Stimulated activated CD4-positive, alpha-beta T cell treated with anti-CD3 and anti-CD28 coated beads, Interleukin-2, amount 100 ng/mL, for 24 hours (primary cell): ENCODE measurements at regions not wholly inside any gene's neighbourhood (a gene's known extent, or its start where the extent isn't known, plus 50 kb on each side); places are given as distances from the start of the nearest gene placed in this dataset.

ENCODE experiments used
- DNase-seq, 2 donors: peaks; one replicate each; pipeline ENCODE4 v3.0.0-alpha.2; 2020

GRCh38 chr2:88281302-88282217 lies 111.4 kb downstream of the THNSL2 start:
- DNase-seq: no peak

- no peak for DNase-seq
These were observed 99.7 kb downstream of the THNSL2 start for GRCh38 chr2:88269836-88270235.

DNA sequence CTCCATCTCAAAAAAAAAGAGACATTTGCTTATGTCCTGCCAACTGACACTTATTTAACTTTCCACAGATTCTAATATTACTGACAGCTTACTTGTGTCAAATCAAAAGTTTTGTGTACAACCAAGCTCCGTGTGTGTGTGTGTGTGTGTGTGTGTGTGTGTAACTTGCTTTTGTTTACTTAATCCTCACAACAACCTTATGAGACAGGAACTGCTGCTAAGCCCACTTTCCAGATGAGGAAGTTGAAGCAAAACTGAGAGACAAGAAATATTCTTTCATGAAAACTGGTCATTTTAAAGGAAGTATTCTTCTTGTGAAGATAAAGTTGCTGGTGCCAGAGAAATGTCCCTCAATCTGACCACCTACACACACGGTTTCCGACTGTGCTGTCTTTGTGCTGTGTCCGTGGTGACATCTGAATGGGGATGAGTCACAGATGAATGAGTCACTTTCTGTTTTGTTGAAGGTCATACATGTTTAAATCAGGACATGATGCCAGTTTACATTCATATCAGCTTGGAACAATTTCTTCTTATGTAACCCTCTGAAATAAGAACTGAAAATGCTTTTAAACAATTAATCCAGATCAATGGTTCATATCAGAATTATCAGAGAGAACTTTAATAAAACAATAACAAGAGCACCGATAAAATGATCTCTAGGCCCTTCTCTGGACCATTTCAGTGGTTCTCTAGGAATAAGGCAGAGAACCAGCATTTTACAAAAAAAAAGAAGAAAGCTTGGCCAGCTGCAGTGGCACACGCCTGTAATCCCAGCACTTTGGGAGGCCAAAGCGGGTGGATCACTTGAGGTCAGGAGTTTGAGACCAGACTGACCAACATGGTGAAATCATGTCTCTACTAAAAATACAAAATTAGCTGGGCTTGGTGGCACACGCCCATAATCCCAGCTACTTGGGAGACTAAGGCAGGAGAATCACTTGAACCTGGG lies 95.5 kb downstream of the THNSL2 start:
- no peak for DNase-seq

DNA sequence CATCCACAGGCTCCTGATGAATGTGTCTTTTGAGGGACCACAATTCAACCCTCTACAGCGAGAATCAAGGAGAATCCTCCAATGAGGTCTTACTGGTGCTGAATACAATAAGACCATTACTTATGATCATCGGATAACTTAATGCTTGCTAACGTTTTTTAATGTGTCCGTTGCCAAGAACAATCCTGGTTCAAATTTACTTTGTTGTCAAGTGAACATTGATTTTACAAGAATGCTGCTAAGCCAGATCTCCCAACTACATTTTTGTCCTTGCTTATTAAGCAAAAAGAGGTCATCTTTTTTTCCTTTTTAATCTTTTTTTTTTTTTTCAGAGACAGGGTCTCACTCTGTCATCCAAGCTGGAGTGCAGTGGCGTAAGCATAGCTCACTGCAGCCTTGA lies 93.7 kb downstream of the THNSL2 start:
- DNase-seq: no peak

- no peak for DNase-seq
These were observed 91.6 kb downstream of the THNSL2 start for GRCh38 chr2:88261725-88262124.

DNA sequence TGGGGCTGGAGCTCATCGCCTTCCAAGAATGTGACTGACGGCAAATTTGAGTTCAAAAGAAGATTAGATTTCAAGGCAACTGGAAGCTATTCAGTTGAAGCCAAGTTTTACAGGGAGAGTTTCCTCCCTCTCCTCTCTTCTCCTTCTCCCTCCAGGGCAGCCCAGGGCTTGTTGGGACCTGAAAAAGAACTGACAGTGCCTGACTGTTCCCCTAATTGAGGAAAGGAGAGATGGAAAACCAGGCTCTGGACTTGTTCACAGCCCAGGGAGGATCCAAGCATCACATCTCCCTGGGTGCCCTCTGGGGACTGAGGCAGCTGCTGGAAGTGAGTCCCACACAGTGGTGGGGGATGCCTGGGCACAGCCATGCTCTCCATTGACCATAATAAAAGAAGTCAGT lies 88.1 kb downstream of the THNSL2 start:
- no peak for DNase-seq

DNA sequence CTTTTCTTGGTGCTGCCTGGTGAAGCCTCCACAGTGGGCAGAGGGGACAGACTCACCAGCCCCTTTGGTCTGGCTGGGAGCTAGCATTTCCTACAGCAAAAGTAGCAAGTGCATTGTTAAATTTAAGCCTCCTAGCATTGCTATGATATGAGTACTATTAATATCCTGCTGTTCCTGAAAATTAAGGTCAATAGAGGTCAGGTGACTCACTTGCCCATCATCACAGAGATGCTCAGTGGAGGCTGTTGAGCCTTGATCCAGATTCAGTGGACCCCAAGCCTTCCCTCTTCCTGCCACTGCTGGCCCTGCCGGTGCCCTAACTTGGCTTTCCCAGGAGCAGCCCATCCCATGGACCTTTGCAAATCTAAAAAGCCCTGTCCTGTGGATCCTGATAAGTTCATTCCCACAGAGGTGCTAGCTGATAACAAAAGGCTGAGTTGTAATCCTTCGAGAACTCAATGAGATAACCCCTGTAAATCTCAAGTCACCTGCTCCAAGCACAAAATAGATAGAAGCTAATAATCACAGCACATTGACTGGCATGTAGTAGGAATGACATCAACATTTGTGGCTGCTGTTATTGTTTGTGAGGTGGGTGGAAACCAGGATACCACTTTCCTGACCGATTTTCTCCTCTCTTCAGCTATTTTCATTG lies 84.4 kb downstream of the THNSL2 start:
- DNase-seq: no peak

DNA sequence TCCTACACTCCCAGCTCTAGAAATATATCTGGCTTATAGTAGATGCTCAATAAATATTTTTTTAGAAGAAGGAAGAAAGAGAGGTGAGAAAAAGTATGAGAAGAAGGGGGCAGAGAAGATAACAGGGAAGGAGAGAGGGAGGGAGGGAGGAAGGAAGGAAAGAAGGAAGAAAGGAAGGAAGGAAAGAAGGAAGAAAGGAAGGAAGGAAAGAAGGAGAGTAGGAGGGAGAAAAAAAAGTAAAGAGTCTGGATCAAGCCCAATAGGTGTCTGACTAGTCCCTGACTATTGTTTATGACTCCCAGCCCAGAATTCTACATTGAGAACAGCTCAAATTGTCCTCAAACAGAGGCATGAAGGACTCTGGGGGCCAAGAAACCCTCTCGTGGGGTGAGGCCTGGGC lies 83.9 kb downstream of the THNSL2 start:
- DNase-seq: no peak

GRCh38 chr2:88253375-88253774 lies 83.2 kb downstream of the THNSL2 start:
- no peak for DNase-seq

DNA sequence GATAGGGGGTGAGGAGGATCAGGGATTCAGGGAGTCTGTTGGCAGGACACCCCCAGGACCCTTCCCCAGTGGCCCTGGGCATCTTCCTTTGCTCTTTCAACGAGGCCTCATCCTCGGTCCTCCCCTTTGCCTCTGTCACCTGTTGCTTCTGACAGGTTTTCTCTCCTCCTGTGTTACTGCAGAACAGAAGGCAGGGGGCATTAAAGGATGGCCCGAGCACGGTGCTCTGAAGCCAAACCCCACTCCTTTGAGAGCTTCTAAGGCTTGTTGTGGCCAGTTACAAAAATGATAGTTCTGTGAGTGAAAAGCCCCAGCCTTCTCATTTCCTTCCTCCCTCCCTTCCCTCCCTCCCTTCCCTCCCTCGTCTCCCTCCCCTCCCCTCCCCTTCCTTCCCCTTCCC lies 82.5 kb downstream of the THNSL2 start:
- no peak for DNase-seq

GRCh38 chr2:88252111-88252510 lies 82.0 kb downstream of the THNSL2 start:
- no peak for DNase-seq

DNA sequence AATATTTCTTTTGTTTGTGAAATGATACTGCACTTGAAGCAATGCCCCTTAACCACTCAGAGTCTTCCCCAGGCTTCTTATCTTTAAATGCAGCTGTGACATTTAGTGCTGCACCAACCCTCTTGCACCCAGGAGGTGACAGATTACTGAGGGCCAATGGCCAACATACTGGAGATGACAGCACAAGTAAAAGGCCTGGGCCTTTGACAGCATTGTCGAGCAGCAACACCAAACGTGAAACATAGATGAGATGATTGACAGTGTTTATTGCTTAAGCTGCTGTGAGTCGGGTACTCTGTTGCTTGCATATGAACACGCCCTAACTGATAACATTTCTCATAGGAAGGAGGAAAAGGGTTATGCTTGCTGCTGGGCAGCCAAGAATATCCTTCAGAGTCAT lies 80.3 kb downstream of the THNSL2 start:
- no peak for DNase-seq

DNA sequence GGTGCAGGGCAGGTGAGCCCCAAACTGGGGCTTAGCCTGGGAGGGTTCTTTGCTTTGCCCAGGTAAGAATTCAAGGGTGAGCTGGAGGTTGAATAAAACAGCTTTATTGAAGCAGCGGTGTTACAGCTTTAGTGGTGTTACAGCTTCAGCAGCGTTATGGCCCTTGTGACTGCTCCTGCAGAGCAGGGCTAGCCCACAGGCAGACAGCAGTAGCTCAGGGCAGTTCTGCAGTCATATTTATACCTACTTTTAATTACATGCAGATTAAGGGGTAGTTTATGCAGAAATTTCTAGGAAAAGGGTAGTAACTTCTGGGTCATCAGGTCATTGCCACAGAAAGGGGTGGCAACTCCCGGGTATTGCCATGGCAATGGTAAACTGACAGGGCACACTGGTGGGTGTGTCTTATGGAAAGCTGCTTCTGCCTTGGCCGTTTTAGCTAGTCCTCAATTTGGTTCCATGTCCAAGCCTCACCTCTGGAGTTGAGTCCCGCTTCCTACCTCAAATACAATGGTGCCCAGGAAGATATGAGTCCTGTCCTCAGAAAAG lies 78.2 kb downstream of the THNSL2 start:
- DNase-seq: no peak

DNA sequence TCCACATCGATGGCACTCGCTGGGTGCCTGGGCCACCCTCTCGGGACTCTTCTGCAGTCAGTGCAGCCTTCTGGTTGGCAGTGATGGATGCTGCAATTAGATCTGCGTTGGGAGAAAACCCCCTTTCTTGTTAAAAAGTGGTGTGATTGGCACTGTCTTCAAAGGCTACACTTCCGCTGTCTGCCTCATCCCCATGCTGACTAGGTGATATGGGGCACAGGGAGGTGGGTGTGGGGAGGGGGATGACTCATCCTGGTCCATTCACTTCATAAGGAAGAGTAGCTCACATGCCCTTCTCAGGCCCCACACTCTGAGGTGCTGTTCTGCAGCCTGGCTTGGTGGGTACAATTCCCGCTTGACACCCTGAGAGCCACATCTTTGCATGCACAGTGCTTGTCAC lies 77.4 kb downstream of the THNSL2 start:
- DNase-seq: peak in 1 of 2 donors; percentile 9

DNA sequence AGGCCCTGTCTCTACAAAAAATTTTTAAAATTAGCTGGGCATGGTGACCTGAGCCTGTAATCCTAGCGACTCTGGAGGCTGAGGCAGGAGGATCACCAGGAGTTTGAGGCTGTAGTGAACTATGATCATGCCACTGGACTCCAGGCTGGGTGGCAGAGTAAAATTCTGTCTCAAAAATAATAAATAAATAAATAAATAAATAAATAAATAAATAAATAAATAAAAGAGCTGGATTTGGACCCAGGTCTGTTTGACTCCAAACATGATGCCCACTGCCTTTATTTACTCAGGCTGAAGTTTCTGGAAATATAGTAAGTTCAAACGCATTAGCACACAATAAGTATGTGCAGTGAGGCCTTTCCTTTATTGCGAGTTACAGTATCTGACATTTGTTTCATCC lies 75.0 kb downstream of the THNSL2 start:
- DNase-seq: no peak

DNA sequence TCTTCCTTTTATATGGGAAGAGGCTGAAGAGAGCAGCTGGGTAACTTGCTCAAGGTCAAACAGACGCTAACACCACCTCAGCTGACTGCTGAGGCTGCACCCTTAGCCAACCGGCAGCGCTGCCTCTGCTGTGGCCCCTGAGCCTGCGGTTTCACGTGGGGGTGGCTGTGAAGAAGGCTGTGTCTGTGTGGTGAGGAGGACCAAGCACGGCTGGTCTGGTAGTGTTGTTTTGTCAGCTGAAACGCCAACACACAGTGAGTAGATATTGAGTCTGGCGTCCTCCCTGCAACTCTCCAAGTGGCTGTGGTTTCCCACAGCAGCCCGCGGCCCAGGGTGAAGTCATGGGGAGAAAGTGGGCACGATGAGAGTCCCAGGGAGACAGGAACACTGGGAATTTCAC lies 69.6 kb downstream of the THNSL2 start:
- DNase-seq: no peak

DNA sequence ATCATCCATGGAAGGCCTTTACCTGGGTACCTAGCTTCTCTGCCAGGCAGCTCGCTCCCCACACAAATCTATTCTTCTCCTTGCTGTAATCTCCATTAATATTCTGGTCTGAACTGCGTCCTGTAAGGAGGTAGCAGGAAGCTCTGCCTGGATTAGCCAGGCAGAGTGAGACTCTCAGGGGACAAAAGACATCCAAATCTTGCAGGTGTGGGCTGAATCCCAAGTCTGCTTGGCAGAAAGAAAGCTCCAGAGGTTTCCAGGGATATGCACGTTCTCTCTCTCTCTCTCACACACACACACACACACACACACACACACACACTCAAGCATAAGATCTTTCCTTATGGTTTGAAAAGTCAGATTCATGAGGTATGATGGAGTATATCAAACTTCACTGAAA lies 66.5 kb downstream of the THNSL2 start:
- DNase-seq: no peak
